Uterus (tissue), 3 donors: ENCODE measurements at regions not wholly inside any gene's neighbourhood (a gene's known extent, or its start where the extent isn't known, plus 50 kb on each side); places are given as distances from the start of the nearest gene placed in this dataset.

Experiments used
- DNase-seq, 2 donors: peaks; one replicate each; pipeline ENCODE4 v3.0.0-alpha.2; 2019 to 2020
- H3K27ac ChIP-seq, 2 donors: fragments of 200-600 bp; sonication (generic); 1 replicate in 1 of 2; 2 replicates in 1 of 2; pipeline ENCODE4 v1.5.1; 2016 to 2018
- H3K27me3 ChIP-seq, 2 donors: fragments of 200-600 bp; sonication (generic); one replicate each; pipeline ENCODE4 v1.5.1; 2018 to 2019; ENCODE audit warnings: control low read depth in 1 of 2
- H3K36me3 ChIP-seq, 2 donors: fragments of 200-600 bp; sonication (generic); one replicate each; pipeline ENCODE4 v1.5.1; 2019; ENCODE audit warnings: control low read depth in 1 of 2
- H3K4me1 ChIP-seq, 2 donors: fragments of 200-600 bp; sonication (generic); one replicate each; pipeline ENCODE4 v1.5.1; 2018 to 2019; ENCODE audit warnings: control low read depth in 1 of 2
- H3K4me3 ChIP-seq, 2 donors: fragments of 200-600 bp; sonication (generic); 1 replicate in 1 of 2; 2 replicates in 1 of 2; pipeline ENCODE4 v1.5.1; 2018 to 2019; ENCODE audit warnings: mild to moderate bottlenecking in 1 of 2
- H3K9me3 ChIP-seq, 2 donors: fragments of 200-600 bp; sonication (generic); one replicate each; pipeline ENCODE4 v1.5.1; 2019; ENCODE audit warnings: control low read depth in 1 of 2
- POLR2A ChIP-seq, 2 donors: fragments of 450-650 bp; IDR thresholded peaks; one replicate each; pipeline ENCODE4 v1.6.1; 2016; ENCODE audit warnings: antibody characterized with exemption in 2 of 2, mild to moderate bottlenecking in 1 of 2, moderate library complexity in 1 of 2
- intact Hi-C: fragments of 100-400 bp; cut with DNase I; formaldehyde crosslinking; loops from one replicate; pipeline ENCODE4 v1.15.1; 2023; ENCODE audit warnings: low total_unique reads
- TF ChIP-seq, protein P1 (sequence below), 4 experiments: fragments of 200-600 bp in 2 of 4; fragments of 450-650 bp in 2 of 4; sonication (generic) in 2 of 4; IDR thresholded peaks; one replicate each; pipeline ENCODE4 v1.5.1; 2016 to 2019; ENCODE audit warnings: antibody characterized with exemption in 4 of 4, mild to moderate bottlenecking in 2 of 4, moderate library complexity in 1 of 4
- donor health status: DM: yes; HTN: yes; CAD: no.

- no peaks in the 10 kb centered on the region for H3K36me3 ChIP-seq
- no peak for DNase-seq
- TF ChIP-seq, protein P1, sequence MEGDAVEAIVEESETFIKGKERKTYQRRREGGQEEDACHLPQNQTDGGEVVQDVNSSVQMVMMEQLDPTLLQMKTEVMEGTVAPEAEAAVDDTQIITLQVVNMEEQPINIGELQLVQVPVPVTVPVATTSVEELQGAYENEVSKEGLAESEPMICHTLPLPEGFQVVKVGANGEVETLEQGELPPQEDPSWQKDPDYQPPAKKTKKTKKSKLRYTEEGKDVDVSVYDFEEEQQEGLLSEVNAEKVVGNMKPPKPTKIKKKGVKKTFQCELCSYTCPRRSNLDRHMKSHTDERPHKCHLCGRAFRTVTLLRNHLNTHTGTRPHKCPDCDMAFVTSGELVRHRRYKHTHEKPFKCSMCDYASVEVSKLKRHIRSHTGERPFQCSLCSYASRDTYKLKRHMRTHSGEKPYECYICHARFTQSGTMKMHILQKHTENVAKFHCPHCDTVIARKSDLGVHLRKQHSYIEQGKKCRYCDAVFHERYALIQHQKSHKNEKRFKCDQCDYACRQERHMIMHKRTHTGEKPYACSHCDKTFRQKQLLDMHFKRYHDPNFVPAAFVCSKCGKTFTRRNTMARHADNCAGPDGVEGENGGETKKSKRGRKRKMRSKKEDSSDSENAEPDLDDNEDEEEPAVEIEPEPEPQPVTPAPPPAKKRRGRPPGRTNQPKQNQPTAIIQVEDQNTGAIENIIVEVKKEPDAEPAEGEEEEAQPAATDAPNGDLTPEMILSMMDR (IDR thresholded peaks at IDR 0.05), result no peak
- TF ChIP-seq POLR2A (IDR thresholded peaks at IDR 0.05), result no peak
- H3K27ac ChIP-seq, result no peak overlapping the region
- H3K9me3 ChIP-seq, result no peaks in the 10 kb centered on the region
- peaks cover 0 to 3% of the 10 kb centered on the region in 2 donors for H3K4me1 ChIP-seq
- H3K4me3 ChIP-seq, result no peak overlapping the region
- intact Hi-C loops, result no loop called here
- H3K27me3 ChIP-seq, result no peaks in the 10 kb centered on the region
These were observed 192.1 kb upstream of the DAB1 start for GRCh38 chr1:57615956-57616355.

- H3K9me3 ChIP-seq, result no peaks in the 10 kb centered on the region
- H3K36me3 ChIP-seq, result no peaks in the 10 kb centered on the region
- no peaks in the 10 kb centered on the region for H3K27me3 ChIP-seq
- no peak for DNase-seq
- intact Hi-C loops, result no loop called here
- no peak for TF ChIP-seq POLR2A (IDR thresholded peaks at IDR 0.05)
- TF ChIP-seq, protein P1 (IDR thresholded peaks at IDR 0.05), result no peak
- H3K4me3 ChIP-seq, result no peak overlapping the region
- H3K4me1 ChIP-seq, result peaks cover 0 to 3% of the 10 kb centered on the region in 2 donors
- H3K27ac ChIP-seq, result no peak overlapping the region
These were observed 189.0 kb upstream of the DAB1 start for GRCh38 chr1:57612833-57613232.

- Histone ChIP-seq H3K4me1 (no peaks in the 10 kb centered on the region), H3K36me3 (no peaks in the 10 kb centered on the region), H3K27me3 (no peaks in the 10 kb centered on the region), H3K9me3 (no peaks in the 10 kb centered on the region), H3K4me3 (no peak overlapping the region), H3K27ac (no peak overlapping the region)
- TF ChIP-seq POLR2A (IDR thresholded peaks at IDR 0.05), result no peak
- TF ChIP-seq, protein P1 (IDR thresholded peaks at IDR 0.05), result no peak
- intact Hi-C loops, result no loop called here
- no peak for DNase-seq
These were observed 182.1 kb upstream of the DAB1 start for GRCh38 chr1:57605933-57606332.

- H3K27ac ChIP-seq, result no peak overlapping the region
- intact Hi-C loops, result no loop called here
- H3K36me3 ChIP-seq, result no peaks in the 10 kb centered on the region
- no peak for DNase-seq
- no peaks in the 10 kb centered on the region for H3K27me3 ChIP-seq
- TF ChIP-seq, protein P1 (IDR thresholded peaks at IDR 0.05), result no peak
- TF ChIP-seq POLR2A (IDR thresholded peaks at IDR 0.05), result no peak
- no peaks in the 10 kb centered on the region for H3K4me1 ChIP-seq
- H3K4me3 ChIP-seq, result no peak overlapping the region
- no peaks in the 10 kb centered on the region for H3K9me3 ChIP-seq
These were observed 179.8 kb upstream of the DAB1 start for GRCh38 chr1:57603696-57604095.

DNA sequence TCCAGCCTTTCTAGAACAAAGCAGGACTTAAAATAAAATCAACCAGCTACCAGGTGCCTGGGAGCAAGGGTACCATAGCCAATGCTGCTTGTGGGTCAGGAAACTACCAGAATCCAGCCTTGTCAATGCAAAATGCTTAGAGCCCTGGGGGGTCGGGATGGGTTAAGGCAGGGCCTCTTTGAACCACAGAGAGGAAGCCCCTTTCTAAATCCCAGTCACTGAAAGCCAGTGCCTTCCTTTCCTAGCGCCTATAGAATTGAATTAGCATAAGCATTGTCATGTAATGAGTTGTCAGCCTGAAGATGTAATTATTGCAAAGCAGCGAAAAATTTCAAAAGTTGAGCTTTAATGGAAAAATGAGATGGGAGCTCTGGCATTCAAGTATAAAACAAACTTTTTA is 176.6 kb upstream of the DAB1 start:
- Histone ChIP-seq H3K4me1 (no peaks in the 10 kb centered on the region), H3K4me3 (no peak overlapping the region), H3K9me3 (no peaks in the 10 kb centered on the region), H3K27ac (no peak overlapping the region), H3K27me3 (no peaks in the 10 kb centered on the region), H3K36me3 (no peaks in the 10 kb centered on the region)
- DNase-seq, result no peak
- TF ChIP-seq, protein P1 (IDR thresholded peaks at IDR 0.05), result no peak
- no peak for TF ChIP-seq POLR2A (IDR thresholded peaks at IDR 0.05)
- intact Hi-C loops, result no loop called here
